H1 (cell line): ENCODE measurements at regions not wholly inside any gene's neighbourhood (a gene's known extent, or its start where the extent isn't known, plus 50 kb on each side); places are given as distances from the start of the nearest gene placed in this dataset.

Experiments used
- CTCF ChIA-PET: fragments of 300-600 bp; sonication (Branson Sonifier 250); formaldehyde crosslinking; loops from one replicate; lab custom pipeline; 2021; ENCODE audit not compliant: partially characterized antibody; lab: Charles Lee
- POLR2A ChIA-PET: fragments of 300-600 bp; sonication (Branson Sonifier 250); formaldehyde crosslinking; loops from one replicate; lab custom pipeline; 2021; ENCODE audit warnings: inconsistent platforms; ENCODE audit not compliant: partially characterized antibody; lab: Charles Lee
- DNase-seq, 2 experiments: peaks; one replicate each; pipeline versions ENCODE4 v3.0.0 to v3.0.0-alpha.2; 2010 to 2022; ENCODE audit warnings: low spot score in 2 of 2, low read depth in 1 of 2, mixed read lengths in 1 of 2
- FAIRE-seq: peaks from 2 replicates; lab custom pipeline; 2011; peaks lifted over from hg19 to GRCh38; lab: Jason Lieb, UNC
- H2AFZ ChIP-seq: 2 replicates; pipeline ENCODE4 v1.8.1; 2012; ENCODE audit warnings: low read length, inconsistent platforms
- H2AK5ac ChIP-seq: 2 replicates; pipeline ENCODE4 v1.6.1; 2013; ENCODE audit warnings: low read depth, low read length
- H2BK120ac ChIP-seq: replicated peaks from 2 replicates; pipeline ENCODE3; 2013; ENCODE audit warnings: low read depth, low read length, inconsistent platforms
- H2BK12ac ChIP-seq: 2 replicates; pipeline ENCODE4 v1.6.1; 2013; ENCODE audit warnings: low read depth, low read length
- H2BK15ac ChIP-seq: 2 replicates; pipeline ENCODE4 v1.6.1; 2013; ENCODE audit warnings: low read length
- H2BK20ac ChIP-seq: 2 replicates; pipeline ENCODE4 v1.6.1; 2013; ENCODE audit warnings: low read length
- H2BK5ac ChIP-seq: 2 replicates; pipeline ENCODE4 v1.6.1; 2013; ENCODE audit warnings: low read depth, low read length
- H3K14ac ChIP-seq: 2 replicates; pipeline ENCODE4 v1.6.1; 2013; ENCODE audit warnings: inconsistent platforms; ENCODE audit not compliant: insufficient read length
- H3K18ac ChIP-seq: 2 replicates; pipeline ENCODE4 v1.6.1; 2013; ENCODE audit warnings: low read length; ENCODE audit errors: extremely low read depth
- H3K23ac ChIP-seq: 2 replicates; pipeline ENCODE4 v1.6.1; 2013; ENCODE audit warnings: inconsistent platforms; ENCODE audit not compliant: insufficient read length
- H3K23me2 ChIP-seq: 2 replicates; pipeline ENCODE4 v1.6.1; 2013; ENCODE audit warnings: low read depth, low read length
- H3K27ac ChIP-seq: 2 replicates; pipeline ENCODE4 v1.6.1; 2011; ENCODE audit warnings: low read depth, low read length, inconsistent platforms
- H3K27me3 ChIP-seq, 4 experiments: replicated peaks in 1 of 4; 1 replicate in 1 of 4; 2 replicates in 3 of 4; pipeline versions ENCODE4 v1.6.1 to v1.8.1; 2011 to 2013; ENCODE audit warnings: low read length in 3 of 4, mild to moderate bottlenecking in 3 of 4, inconsistent platforms in 2 of 4, mixed read lengths in 2 of 4, moderate library complexity in 1 of 4; ENCODE audit not compliant: control insufficient read depth in 3 of 4, insufficient read depth in 3 of 4; ENCODE audit errors: extremely low read depth in 1 of 4
- H3K36me3 ChIP-seq, 4 experiments: 2 replicates each; pipeline versions ENCODE4 v1.6.1 to v1.8.1; 2011 to 2013; ENCODE audit warnings: mild to moderate bottlenecking in 4 of 4, low read length in 3 of 4, moderate library complexity in 2 of 4, control low read depth in 1 of 4, inconsistent platforms in 1 of 4; ENCODE audit not compliant: insufficient read depth in 4 of 4, control insufficient read depth in 2 of 4
- H3K4ac ChIP-seq: replicated peaks from 2 replicates; pipeline ENCODE3; 2013; ENCODE audit warnings: low read length, low read depth, mixed read lengths, inconsistent platforms; ENCODE audit not compliant: insufficient read length
- H3K4me1 ChIP-seq, 4 experiments: replicated peaks in 1 of 4; 1 replicate in 1 of 4; 2 replicates in 3 of 4; pipeline versions ENCODE4 v1.6.1 to v1.8.1; 2011 to 2013; ENCODE audit warnings: low read length in 3 of 4, inconsistent platforms in 2 of 4, mixed read lengths in 1 of 4; ENCODE audit not compliant: insufficient read depth in 4 of 4, control insufficient read depth in 3 of 4
- H3K4me2 ChIP-seq, 2 experiments: 2 replicates each; pipeline versions ENCODE4 v1.6.1 to v1.8.1; 2011 to 2013; ENCODE audit warnings: low read depth in 2 of 2, low read length in 2 of 2, control low read depth in 1 of 2, inconsistent platforms in 1 of 2, mild to moderate bottlenecking in 1 of 2; ENCODE audit not compliant: insufficient read depth in 1 of 2
- H3K4me3 ChIP-seq, 4 experiments: fragments of 200-600, 300-600 bp in 1 of 4; sonication (generic), shearing (Covaris generic), sonication (Bioruptor Twin) in 1 of 4; 2 replicates each; pipeline versions ENCODE4 v1.5.1 to v1.8.1; 2011 to 2016; ENCODE audit warnings: low read length in 4 of 4, low read depth in 3 of 4, control low read depth in 2 of 4, inconsistent platforms in 2 of 4, mild to moderate bottlenecking in 2 of 4, mixed read lengths in 1 of 4, moderate library complexity in 1 of 4; ENCODE audit not compliant: insufficient read depth in 2 of 4; ENCODE audit errors: extremely low read depth in 1 of 4
- H3K56ac ChIP-seq: replicated peaks from 2 replicates; pipeline ENCODE3; 2013; ENCODE audit warnings: low read depth, mild to moderate bottlenecking, mixed read lengths, low read length, inconsistent platforms; ENCODE audit not compliant: insufficient read length
- H3K79me1 ChIP-seq: 2 replicates; pipeline ENCODE4 v1.6.1; 2013; ENCODE audit warnings: low read depth, low read length, control low read depth
- H3K79me2 ChIP-seq, 2 experiments: 2 replicates each; pipeline versions ENCODE4 v1.6.1 to v1.8.1; 2012 to 2013; ENCODE audit warnings: low read length in 2 of 2, mild to moderate bottlenecking in 2 of 2, inconsistent platforms in 1 of 2; ENCODE audit not compliant: insufficient read depth in 2 of 2, control insufficient read depth in 1 of 2
- H3K9ac ChIP-seq, 4 experiments: replicated peaks in 1 of 4; 1 replicate in 1 of 4; 2 replicates in 3 of 4; pipeline versions ENCODE4 v1.6.1 to v1.8.1; 2011 to 2013; ENCODE audit warnings: low read depth in 3 of 4, low read length in 3 of 4, control low read depth in 2 of 4, mild to moderate bottlenecking in 2 of 4, moderate library complexity in 2 of 4, inconsistent platforms in 1 of 4; ENCODE audit errors: extremely low read depth in 1 of 4
- H3K9me3 ChIP-seq, 2 experiments: 2 replicates each; pipeline versions ENCODE4 v1.6.1 to v1.8.1; 2012 to 2013; ENCODE audit warnings: mild to moderate bottlenecking in 2 of 2, moderate library complexity in 2 of 2, control low read depth in 1 of 2, inconsistent platforms in 1 of 2, low read depth in 1 of 2, low read length in 1 of 2, mixed read lengths in 1 of 2; ENCODE audit not compliant: insufficient read depth in 2 of 2
- H4K20me1 ChIP-seq, 2 experiments: replicated peaks in 1 of 2; 2 replicates each; pipeline versions ENCODE3 to v1.8.1; 2011 to 2013; ENCODE audit warnings: inconsistent platforms in 2 of 2, low read length in 2 of 2, mild to moderate bottlenecking in 1 of 2; ENCODE audit not compliant: insufficient read depth in 2 of 2, control insufficient read depth in 1 of 2
- H4K5ac ChIP-seq: 2 replicates; pipeline ENCODE4 v1.6.1; 2013; ENCODE audit warnings: low read length, low read depth, mixed read lengths, inconsistent platforms; ENCODE audit not compliant: insufficient read length
- H4K8ac ChIP-seq: 2 replicates; pipeline ENCODE4 v1.8.0; 2013; ENCODE audit warnings: mild to moderate bottlenecking, moderate library complexity, low read length, inconsistent platforms; ENCODE audit not compliant: insufficient read depth; ENCODE audit errors: extremely low read depth
- H4K91ac ChIP-seq: replicated peaks from 2 replicates; pipeline ENCODE3; 2013; ENCODE audit warnings: low read length, mixed read lengths, inconsistent platforms; ENCODE audit not compliant: insufficient read length
- ASH2L ChIP-seq: fragments of 200-600, 300-600 bp; sonication (generic); IDR thresholded peaks from one replicate; pipeline ENCODE4 v1.7.1; 2017; ENCODE audit warnings: low read length
- CBX5 ChIP-seq: fragments of 300-800, 300-1000 bp; sonication (generic); IDR thresholded peaks from 2 replicates; pipeline ENCODE4 v1.7.1; 2016; ENCODE audit warnings: antibody characterized with exemption, low read length, low read depth
- CHD1 ChIP-seq: IDR thresholded peaks from 2 replicates; pipeline ENCODE4 v1.6.1; 2012; ENCODE audit warnings: low read depth, low read length, improper control_type of control experiment
- CTCF ChIP-seq, 3 experiments: IDR thresholded peaks; 1 replicate in 2 of 3; 2 replicates in 1 of 3; pipeline versions ENCODE4 v1.5.1 to v1.6.1; 2011; ENCODE audit warnings: low read length in 3 of 3, mild to moderate bottlenecking in 3 of 3, inconsistent platforms in 2 of 3, low read depth in 1 of 3, moderate library complexity in 1 of 3; ENCODE audit not compliant: insufficient read depth in 1 of 3; ENCODE audit errors: control extremely low read depth in 1 of 3
- HDAC6 ChIP-seq: IDR thresholded peaks from one replicate; pipeline ENCODE4 v1.7.1; 2012; ENCODE audit warnings: low read depth, mild to moderate bottlenecking, inconsistent platforms, low read length, moderate library complexity
- KDM1A ChIP-seq: fragments of 200-600, 300-600 bp; sonication (generic); IDR thresholded peaks from 2 replicates; pipeline ENCODE4 v1.7.1; 2016; ENCODE audit warnings: mild to moderate bottlenecking, low read length, borderline replicate concordance
- RBBP5 ChIP-seq: IDR thresholded peaks from 2 replicates; pipeline ENCODE4 v1.7.1; 2012; ENCODE audit warnings: low read depth, mild to moderate bottlenecking, inconsistent platforms, low read length, moderate library complexity, borderline replicate concordance
- WGBS, 2 experiments: shearing (Covaris generic) in 1 of 2; methylation state at CpG; one replicate each; pipeline versions ENCODE4 v1.1.6 to v1.1.7; 2013 to 2015; ENCODE audit warnings: low lambda C conversion rate in 2 of 2, mixed read lengths in 2 of 2, inconsistent platforms in 1 of 2, low coverage in 1 of 2, missing lambda C conversion rate in 1 of 2; ENCODE audit not compliant: insufficient replicate concordance in 2 of 2, insufficient coverage in 1 of 2, insufficient read length in 1 of 2; ENCODE audit errors: extremely low coverage in 1 of 2, missing lambda C conversion rate in 1 of 2; 5-methylcytosine and 5-hydroxymethylcytosine counted together

- H3K27me3 ChIP-seq, result no peaks in the 10 kb centered on the region
- no peak overlapping the region for H2BK20ac ChIP-seq
- 97% methylated on average over 4 of the region's 4 CpGs; no CpG with 5 or more reads in 1 of the 2 experiments for WGBS, 2 experiments
- no peaks in the 10 kb centered on the region for H3K4me1 ChIP-seq
- CTCF ChIA-PET, result interaction anchor here (1.0 kb wide), 1 partner anchor 9 kb away, joined by 3 read pairs; no protein-coding TSS in a partner anchor
- no peaks in the 10 kb centered on the region for H3K79me2 ChIP-seq
- H3K79me1 ChIP-seq, result no peaks in the 10 kb centered on the region
- H3K56ac ChIP-seq, result no peak overlapping the region
- no peaks in the 10 kb centered on the region for H3K23me2 ChIP-seq
- H3K18ac ChIP-seq, result no peak overlapping the region
- no peak overlapping the region for H4K5ac ChIP-seq
- no peak overlapping the region for H3K23ac ChIP-seq
- no peak overlapping the region for H2BK15ac ChIP-seq
- no peak overlapping the region for H3K27ac ChIP-seq
- no peak overlapping the region for H2BK5ac ChIP-seq
- no peaks in the 10 kb centered on the region for H3K36me3 ChIP-seq
- FAIRE-seq (no peak), DNase-seq (no peak)
- no peak overlapping the region for H3K9ac ChIP-seq
- no peak overlapping the region for H3K4ac ChIP-seq
- no peak overlapping the region for H2BK120ac ChIP-seq
- TF ChIP-seq CBX5 (no peak), HDAC6 (no peak), ASH2L (no peak), KDM1A (no peak), CTCF (IDR thresholded peaks at IDR 0.05; ENCODE audit: control extremely low read depth in 1 of 3, insufficient read depth in 1 of 3, low read depth in 1 of 3, low read length in 3 of 3) (no peak), RBBP5 (no peak), CHD1 (no peak)
- TF ChIP-seq, all 59 proteins: peak for 0
- Histone ChIP-seq H4K20me1 (no peaks in the 10 kb centered on the region), H3K14ac (no peak overlapping the region), H2AK5ac (no peak overlapping the region), H2AFZ (no peak overlapping the region), H4K91ac (no peak overlapping the region), H3K4me2 (no peak overlapping the region), H3K4me3 (no peak overlapping the region), H2BK12ac (no peak overlapping the region), H4K8ac (no peak overlapping the region), H3K9me3 (no peaks in the 10 kb centered on the region)
- POLR2A ChIA-PET, result no interaction called here
Measured at GRCh38 chr4:157023941-157024340, 52.0 kb upstream of the GLRB start.
